ENCODE measurements at regions not wholly inside any gene's neighbourhood (a gene's known extent, or its start where the extent isn't known, plus 50 kb on each side); places are given as distances from the start of the nearest gene placed in this dataset.

- TF ChIP-seq POLR2AphosphoS5 (IDR thresholded peaks at IDR 0.05; ENCODE audit: low read depth, low read length) (no peak), TAF1 (IDR thresholded peaks at IDR 0.05; ENCODE audit: borderline replicate concordance, insufficient read depth, low read length) (no peak), REST (IDR thresholded peaks at IDR 0.05; ENCODE audit: insufficient read depth in 1 of 2, low read depth in 2 of 2, low read length in 2 of 2) (no peak), SIN3A (IDR thresholded peaks at IDR 0.05; ENCODE audit: borderline replicate concordance, insufficient read depth, low read length) (no peak), FOXP2 (optimal IDR thresholded peaks at IDR 0.05; ENCODE audit: borderline replicate concordance, extremely low read depth, extremely low read length, insufficient read depth) (no peak)
Observed at GRCh38 chr6:14499309-14499708, 381.7 kb downstream of the CD83 start.

GRCh38 chr6:14499841-14500240, 382.3 kb downstream of the CD83 start:
- TF ChIP-seq POLR2AphosphoS5 (IDR thresholded peaks at IDR 0.05; ENCODE audit: low read depth, low read length) (no peak), REST (IDR thresholded peaks at IDR 0.05; ENCODE audit: insufficient read depth in 1 of 2, low read depth in 2 of 2, low read length in 2 of 2) (no peak), TAF1 (IDR thresholded peaks at IDR 0.05; ENCODE audit: borderline replicate concordance, insufficient read depth, low read length) (no peak), SIN3A (IDR thresholded peaks at IDR 0.05; ENCODE audit: borderline replicate concordance, insufficient read depth, low read length) (no peak), FOXP2 (optimal IDR thresholded peaks at IDR 0.05; ENCODE audit: borderline replicate concordance, extremely low read depth, extremely low read length, insufficient read depth) (no peak)

- no peak for TF ChIP-seq TAF1 (IDR thresholded peaks at IDR 0.05; ENCODE audit: borderline replicate concordance, insufficient read depth, low read length)
- no peak for TF ChIP-seq FOXP2 (optimal IDR thresholded peaks at IDR 0.05; ENCODE audit: borderline replicate concordance, extremely low read depth, extremely low read length, insufficient read depth)
- TF ChIP-seq POLR2AphosphoS5 (IDR thresholded peaks at IDR 0.05; ENCODE audit: low read depth, low read length) = no peak
- TF ChIP-seq REST (IDR thresholded peaks at IDR 0.05; ENCODE audit: insufficient read depth in 1 of 2, low read depth in 2 of 2, low read length in 2 of 2) = no peak
- no peak for TF ChIP-seq SIN3A (IDR thresholded peaks at IDR 0.05; ENCODE audit: borderline replicate concordance, insufficient read depth, low read length)
Observed at GRCh38 chr6:14500809-14501208, 383.2 kb downstream of the CD83 start.

- TF ChIP-seq TAF1 (IDR thresholded peaks at IDR 0.05; ENCODE audit: borderline replicate concordance, insufficient read depth, low read length) (no peak), POLR2AphosphoS5 (IDR thresholded peaks at IDR 0.05; ENCODE audit: low read depth, low read length) (no peak), SIN3A (IDR thresholded peaks at IDR 0.05; ENCODE audit: borderline replicate concordance, insufficient read depth, low read length) (no peak), REST (IDR thresholded peaks at IDR 0.05; ENCODE audit: insufficient read depth in 1 of 2, low read depth in 2 of 2, low read length in 2 of 2) (no peak), FOXP2 (optimal IDR thresholded peaks at IDR 0.05; ENCODE audit: borderline replicate concordance, extremely low read depth, extremely low read length, insufficient read depth) (no peak)
Observed at GRCh38 chr6:14501240-14501639, 383.7 kb downstream of the CD83 start.

GRCh38 chr6:14501914-14502313, 384.3 kb downstream of the CD83 start:
- no peak for TF ChIP-seq REST (IDR thresholded peaks at IDR 0.05; ENCODE audit: insufficient read depth in 1 of 2, low read depth in 2 of 2, low read length in 2 of 2)
- no peak for TF ChIP-seq TAF1 (IDR thresholded peaks at IDR 0.05; ENCODE audit: borderline replicate concordance, insufficient read depth, low read length)
- TF ChIP-seq POLR2AphosphoS5 (IDR thresholded peaks at IDR 0.05; ENCODE audit: low read depth, low read length) = no peak
- TF ChIP-seq SIN3A (IDR thresholded peaks at IDR 0.05; ENCODE audit: borderline replicate concordance, insufficient read depth, low read length) = no peak
